ENCODE measurements at regions not wholly inside any gene's neighbourhood (a gene's known extent, or its start where the extent isn't known, plus 50 kb on each side); places are given as distances from the start of the nearest gene placed in this dataset.

DNA sequence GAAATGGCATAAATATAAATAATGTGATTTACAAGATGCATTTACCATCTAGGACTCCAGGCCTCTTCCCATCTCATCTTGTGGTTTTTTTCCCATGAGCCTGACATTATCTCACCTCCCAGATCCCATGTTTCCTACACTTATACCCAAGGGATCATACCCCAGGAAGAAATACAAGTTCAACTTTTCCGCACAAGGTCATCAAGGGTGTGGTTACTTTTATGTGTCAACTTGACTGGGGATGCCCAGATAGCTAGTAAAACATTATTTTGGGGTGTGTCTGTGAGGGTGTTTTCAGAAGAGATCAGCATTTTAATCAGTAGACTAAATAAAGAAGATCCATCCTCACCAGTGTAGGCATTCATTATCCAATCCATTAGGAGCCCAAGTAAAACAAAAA, 176.3 kb upstream of the TNFAIP3 start:
- Histone ChIP-seq H2AFZ (ENCODE audit: low read length) (no peak overlapping the region), H3K36me3 (ENCODE audit: control insufficient read depth, insufficient read depth, low read length) (no peaks in the 10 kb centered on the region), H4K20me1 (ENCODE audit: control insufficient read depth, extremely low read depth, insufficient read depth, low read length) (no peaks in the 10 kb centered on the region), H3K9ac (ENCODE audit: insufficient read depth, low read length) (no peak overlapping the region), H3K9me3 (ENCODE audit: control insufficient read depth, insufficient read depth, low read depth, low read length) (no peaks in the 10 kb centered on the region), H3K4me1 (ENCODE audit: control insufficient read depth, extremely low read depth, insufficient read depth, low read length) (no peaks in the 10 kb centered on the region), H3K27ac (ENCODE audit: insufficient read depth, low read length) (no peak overlapping the region), H3K79me2 (ENCODE audit: control insufficient read depth, insufficient read depth, low read length) (no peaks in the 10 kb centered on the region), H3K27me3 (ENCODE audit: control insufficient read depth, insufficient read depth, low read length) (no peaks in the 10 kb centered on the region), H3K4me2 (ENCODE audit: extremely low read depth, insufficient read depth, low read length) (no peak overlapping the region), H3K4me3 (replicated peaks in 1 of 4; ENCODE audit: control extremely low read depth in 1 of 4, insufficient read depth in 1 of 4, low read depth in 3 of 4, low read length in 4 of 4) (no peak overlapping the region)
- no peak for DNase-seq (ENCODE audit: low read depth in 2 of 2)
- no peak for TF ChIP-seq EZH2 (IDR thresholded peaks at IDR 0.05; ENCODE audit: low read length, missing control alignments)
- TF ChIP-seq, protein P1, sequence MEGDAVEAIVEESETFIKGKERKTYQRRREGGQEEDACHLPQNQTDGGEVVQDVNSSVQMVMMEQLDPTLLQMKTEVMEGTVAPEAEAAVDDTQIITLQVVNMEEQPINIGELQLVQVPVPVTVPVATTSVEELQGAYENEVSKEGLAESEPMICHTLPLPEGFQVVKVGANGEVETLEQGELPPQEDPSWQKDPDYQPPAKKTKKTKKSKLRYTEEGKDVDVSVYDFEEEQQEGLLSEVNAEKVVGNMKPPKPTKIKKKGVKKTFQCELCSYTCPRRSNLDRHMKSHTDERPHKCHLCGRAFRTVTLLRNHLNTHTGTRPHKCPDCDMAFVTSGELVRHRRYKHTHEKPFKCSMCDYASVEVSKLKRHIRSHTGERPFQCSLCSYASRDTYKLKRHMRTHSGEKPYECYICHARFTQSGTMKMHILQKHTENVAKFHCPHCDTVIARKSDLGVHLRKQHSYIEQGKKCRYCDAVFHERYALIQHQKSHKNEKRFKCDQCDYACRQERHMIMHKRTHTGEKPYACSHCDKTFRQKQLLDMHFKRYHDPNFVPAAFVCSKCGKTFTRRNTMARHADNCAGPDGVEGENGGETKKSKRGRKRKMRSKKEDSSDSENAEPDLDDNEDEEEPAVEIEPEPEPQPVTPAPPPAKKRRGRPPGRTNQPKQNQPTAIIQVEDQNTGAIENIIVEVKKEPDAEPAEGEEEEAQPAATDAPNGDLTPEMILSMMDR (conservative IDR thresholded peaks at IDR 0.05 in 1 of 2, IDR thresholded peaks at IDR 0.05 in 1 of 2; ENCODE audit: low read depth in 1 of 2, low read length in 2 of 2): no peak

DNA sequence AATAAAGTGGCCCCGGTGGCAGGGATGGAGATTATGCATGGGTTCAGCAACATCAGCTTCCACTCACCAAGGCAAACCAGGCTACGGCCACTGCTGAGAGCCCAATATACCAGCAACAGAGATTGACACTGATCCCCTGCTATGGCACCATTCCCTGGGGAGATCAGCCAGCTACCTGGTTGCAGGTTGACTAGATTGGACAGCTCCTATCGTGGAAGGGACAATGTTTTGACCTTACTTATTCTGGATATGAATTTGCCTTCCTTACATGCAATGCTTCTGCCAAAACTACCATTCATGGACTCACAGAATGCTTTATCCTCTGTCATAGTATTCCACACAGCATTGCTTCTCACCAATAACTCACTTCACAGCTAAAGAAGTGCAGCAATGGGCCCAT, 174.8 kb upstream of the TNFAIP3 start:
- no peaks in the 10 kb centered on the region for H3K36me3 ChIP-seq (ENCODE audit: control insufficient read depth, insufficient read depth, low read length)
- H3K9me3 ChIP-seq (ENCODE audit: control insufficient read depth, insufficient read depth, low read depth, low read length): no peaks in the 10 kb centered on the region
- no peaks in the 10 kb centered on the region for H3K27me3 ChIP-seq (ENCODE audit: control insufficient read depth, insufficient read depth, low read length)
- peaks cover 1% of the 10 kb centered on the region for H3K4me1 ChIP-seq (ENCODE audit: control insufficient read depth, extremely low read depth, insufficient read depth, low read length)
- no peaks in the 10 kb centered on the region for H4K20me1 ChIP-seq (ENCODE audit: control insufficient read depth, extremely low read depth, insufficient read depth, low read length)
- TF ChIP-seq EZH2 (IDR thresholded peaks at IDR 0.05; ENCODE audit: low read length, missing control alignments): no peak
- TF ChIP-seq, protein P1 (conservative IDR thresholded peaks at IDR 0.05 in 1 of 2, IDR thresholded peaks at IDR 0.05 in 1 of 2; ENCODE audit: low read depth in 1 of 2, low read length in 2 of 2): no peak
- no peak overlapping the region for H2AFZ ChIP-seq (ENCODE audit: low read length)
- no peak overlapping the region for H3K4me3 ChIP-seq (replicated peaks in 1 of 4; ENCODE audit: control extremely low read depth in 1 of 4, insufficient read depth in 1 of 4, low read depth in 3 of 4, low read length in 4 of 4)
- no peak overlapping the region for H3K4me2 ChIP-seq (ENCODE audit: extremely low read depth, insufficient read depth, low read length)
- H3K9ac ChIP-seq (ENCODE audit: insufficient read depth, low read length): no peak overlapping the region
- no peak overlapping the region for H3K27ac ChIP-seq (ENCODE audit: insufficient read depth, low read length)
- no peaks in the 10 kb centered on the region for H3K79me2 ChIP-seq (ENCODE audit: control insufficient read depth, insufficient read depth, low read length)
- DNase-seq (ENCODE audit: low read depth in 2 of 2): no peak

- Histone ChIP-seq H3K9me3 (ENCODE audit: control insufficient read depth, insufficient read depth, low read depth, low read length) (no peaks in the 10 kb centered on the region), H2AFZ (ENCODE audit: low read length) (no peak overlapping the region), H3K79me2 (ENCODE audit: control insufficient read depth, insufficient read depth, low read length) (no peaks in the 10 kb centered on the region), H3K4me3 (replicated peaks in 1 of 4; ENCODE audit: control extremely low read depth in 1 of 4, insufficient read depth in 1 of 4, low read depth in 3 of 4, low read length in 4 of 4) (no peak overlapping the region), H3K4me2 (ENCODE audit: extremely low read depth, insufficient read depth, low read length) (no peak overlapping the region), H3K36me3 (ENCODE audit: control insufficient read depth, insufficient read depth, low read length) (no peaks in the 10 kb centered on the region), H3K27ac (ENCODE audit: insufficient read depth, low read length) (no peak overlapping the region), H3K27me3 (ENCODE audit: control insufficient read depth, insufficient read depth, low read length) (no peaks in the 10 kb centered on the region), H4K20me1 (ENCODE audit: control insufficient read depth, extremely low read depth, insufficient read depth, low read length) (no peaks in the 10 kb centered on the region), H3K9ac (ENCODE audit: insufficient read depth, low read length) (no peak overlapping the region), H3K4me1 (ENCODE audit: control insufficient read depth, extremely low read depth, insufficient read depth, low read length) (peaks cover 4% of the 10 kb centered on the region)
- DNase-seq (ENCODE audit: low read depth in 2 of 2): peak in 1 of 2 donors; percentile 46
- TF ChIP-seq, protein P1 (conservative IDR thresholded peaks at IDR 0.05 in 1 of 2, IDR thresholded peaks at IDR 0.05 in 1 of 2; ENCODE audit: low read depth in 1 of 2, low read length in 2 of 2): no peak
- TF ChIP-seq EZH2 (IDR thresholded peaks at IDR 0.05; ENCODE audit: low read length, missing control alignments): no peak
Observed at GRCh38 chr6:137692806-137693205, 174.3 kb upstream of the TNFAIP3 start.
